AG04450 (cell line): ENCODE measurements at regions not wholly inside any gene's neighbourhood (a gene's known extent, or its start where the extent isn't known, plus 50 kb on each side); places are given as distances from the start of the nearest gene placed in this dataset.

Source experiments
- CTCF ChIA-PET: fragments of 300-600, 350-600 bp; formaldehyde crosslinking; extraction: SDS; loops from one replicate; lab custom pipeline; 2022; ENCODE audit warnings: antibody characterized with exemption, inconsistent platforms; lab: Charles Lee
- POLR2A ChIA-PET: fragments of 350-600 bp; formaldehyde crosslinking; extraction: SDS; loops from one replicate; lab custom pipeline; 2021; ENCODE audit warnings: antibody characterized with exemption, inconsistent platforms; lab: Yijun Ruan, JAX
- DNase-seq: peaks from one replicate; pipeline ENCODE4 v3.0.0-alpha.2; 2011; ENCODE audit warnings: low read depth, low spot score
- H3K27ac ChIP-seq: one replicate; pipeline ENCODE4 v1.5.1; 2012; ENCODE audit warnings: low read depth, low read length, control low read depth
- H3K27me3 ChIP-seq: one replicate; pipeline ENCODE4 v1.6.0; 2012; ENCODE audit warnings: low read length; ENCODE audit not compliant: control insufficient read depth, insufficient read depth
- H3K4me3 ChIP-seq: 2 replicates; pipeline ENCODE4 v1.5.1; 2011; ENCODE audit warnings: mild to moderate bottlenecking, low read depth, low read length, control low read depth
- H3K9me3 ChIP-seq: 2 replicates; pipeline ENCODE4 v1.5.1; 2012; ENCODE audit warnings: low read length; ENCODE audit not compliant: control insufficient read depth, insufficient read depth
- TF ChIP-seq, protein P1 (sequence below): IDR thresholded peaks from 2 replicates; pipeline ENCODE4 v1.5.1; 2011; ENCODE audit warnings: low read depth, low read length, control low read depth, inconsistent platforms

DNA sequence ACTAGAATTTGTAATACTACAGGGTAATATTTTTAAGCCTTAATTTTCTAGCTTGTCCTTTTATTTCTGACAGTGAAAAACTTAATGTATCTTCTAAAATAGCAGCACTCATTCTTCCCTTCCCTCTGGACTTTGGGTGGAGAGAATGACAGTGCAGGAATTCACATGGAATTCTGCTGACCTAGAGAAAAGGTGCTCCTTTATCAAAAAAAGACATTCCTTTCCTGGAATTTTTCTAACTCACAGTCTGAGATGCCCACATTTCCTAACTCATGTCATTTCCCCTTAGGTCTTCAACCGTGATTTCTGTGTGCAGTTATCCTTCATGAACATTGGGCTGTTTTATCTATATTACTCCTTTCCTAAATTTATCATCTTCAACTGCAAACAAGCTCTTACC lies 137.8 kb upstream of the PDGFD start:
- H3K4me3 ChIP-seq = no peak overlapping the region
- DNase-seq = no peak
- ChIA-PET POLR2A (no interaction called here), CTCF (no interaction called here)
- H3K27ac ChIP-seq = no peak overlapping the region
- no peaks in the 10 kb centered on the region for H3K9me3 ChIP-seq
- TF ChIP-seq, protein P1, sequence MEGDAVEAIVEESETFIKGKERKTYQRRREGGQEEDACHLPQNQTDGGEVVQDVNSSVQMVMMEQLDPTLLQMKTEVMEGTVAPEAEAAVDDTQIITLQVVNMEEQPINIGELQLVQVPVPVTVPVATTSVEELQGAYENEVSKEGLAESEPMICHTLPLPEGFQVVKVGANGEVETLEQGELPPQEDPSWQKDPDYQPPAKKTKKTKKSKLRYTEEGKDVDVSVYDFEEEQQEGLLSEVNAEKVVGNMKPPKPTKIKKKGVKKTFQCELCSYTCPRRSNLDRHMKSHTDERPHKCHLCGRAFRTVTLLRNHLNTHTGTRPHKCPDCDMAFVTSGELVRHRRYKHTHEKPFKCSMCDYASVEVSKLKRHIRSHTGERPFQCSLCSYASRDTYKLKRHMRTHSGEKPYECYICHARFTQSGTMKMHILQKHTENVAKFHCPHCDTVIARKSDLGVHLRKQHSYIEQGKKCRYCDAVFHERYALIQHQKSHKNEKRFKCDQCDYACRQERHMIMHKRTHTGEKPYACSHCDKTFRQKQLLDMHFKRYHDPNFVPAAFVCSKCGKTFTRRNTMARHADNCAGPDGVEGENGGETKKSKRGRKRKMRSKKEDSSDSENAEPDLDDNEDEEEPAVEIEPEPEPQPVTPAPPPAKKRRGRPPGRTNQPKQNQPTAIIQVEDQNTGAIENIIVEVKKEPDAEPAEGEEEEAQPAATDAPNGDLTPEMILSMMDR = no peak
- H3K27me3 ChIP-seq = no peaks in the 10 kb centered on the region

DNA sequence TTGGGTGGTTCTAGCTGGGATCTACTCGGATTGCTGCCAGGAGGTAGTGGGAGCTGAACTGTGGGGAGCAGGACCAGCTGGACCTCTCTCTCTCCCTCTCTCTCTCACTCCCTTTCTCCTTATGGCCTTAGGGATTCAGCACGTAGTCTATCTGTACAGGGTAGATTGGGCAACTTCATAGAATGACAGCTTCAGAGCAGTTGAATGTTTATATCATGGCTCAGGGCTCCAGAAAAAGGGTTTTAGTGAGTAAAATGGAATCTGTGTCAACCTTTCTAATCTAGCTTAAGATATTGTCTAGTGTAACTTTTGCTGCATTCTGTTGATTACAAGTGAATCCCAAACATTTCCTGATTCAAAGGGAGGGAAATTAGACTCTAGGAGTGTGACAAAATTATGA lies 127.7 kb upstream of the PDGFD start:
- Histone ChIP-seq H3K4me3 (no peak overlapping the region), H3K9me3 (no peaks in the 10 kb centered on the region), H3K27me3 (no peaks in the 10 kb centered on the region), H3K27ac (no peak overlapping the region)
- ChIA-PET POLR2A (no interaction called here), CTCF (no interaction called here)
- TF ChIP-seq, protein P1 = no peak
- DNase-seq = no peak

DNA sequence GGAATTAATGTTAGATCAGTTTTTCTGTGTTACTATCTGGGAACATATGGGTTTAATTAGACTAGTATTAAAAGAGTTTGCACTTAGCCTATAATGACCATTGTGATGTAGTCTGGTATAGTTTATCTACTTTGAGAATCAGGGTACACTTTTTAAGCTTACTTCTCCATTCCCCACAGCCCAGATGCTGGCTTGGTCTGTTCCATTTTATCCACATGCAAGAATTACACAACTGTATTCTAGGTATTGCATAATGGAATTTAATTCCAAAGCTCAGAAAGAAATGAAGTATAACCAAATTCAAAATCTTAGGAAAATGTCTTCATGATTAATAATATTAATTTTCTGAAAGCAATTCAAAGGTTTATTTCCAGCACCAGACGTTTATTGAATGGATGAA lies 122.2 kb upstream of the PDGFD start:
- TF ChIP-seq, protein P1 = no peak
- no peak overlapping the region for H3K27ac ChIP-seq
- no peak for DNase-seq
- H3K27me3 ChIP-seq = no peaks in the 10 kb centered on the region
- H3K9me3 ChIP-seq = no peaks in the 10 kb centered on the region
- no peak overlapping the region for H3K4me3 ChIP-seq
- ChIA-PET POLR2A (interaction anchor here (0.5 kb wide), 1 partner anchor 581 kb away, joined by 3 read pairs; no protein-coding TSS in a partner anchor), CTCF (interaction anchor here (0.6 kb wide), 1 partner anchor 1242 kb away, joined by 3 read pairs; no protein-coding TSS in a partner anchor)

DNA sequence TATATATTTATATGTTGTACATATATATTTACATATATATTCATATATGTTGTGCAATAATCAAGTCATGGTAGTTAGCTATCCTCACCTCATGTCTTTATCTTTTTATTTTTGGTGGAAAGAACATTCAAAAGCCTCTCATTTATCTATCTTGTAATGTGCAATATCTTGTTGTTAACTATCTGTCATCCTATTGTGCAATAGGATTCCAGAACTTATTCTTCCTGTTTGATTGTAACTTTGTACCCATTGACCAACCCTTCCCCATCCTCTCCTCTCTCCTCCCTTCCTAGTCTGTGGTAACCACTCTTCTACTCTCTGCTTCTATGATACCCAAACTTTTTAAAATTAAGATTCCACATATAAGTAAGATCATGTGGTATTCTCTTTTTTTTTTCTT lies 115.6 kb upstream of the PDGFD start:
- H3K27ac ChIP-seq = no peak overlapping the region
- ChIA-PET POLR2A (no interaction called here), CTCF (no interaction called here)
- DNase-seq = no peak
- H3K9me3 ChIP-seq = no peaks in the 10 kb centered on the region
- TF ChIP-seq, protein P1 = no peak
- no peak overlapping the region for H3K4me3 ChIP-seq
- no peaks in the 10 kb centered on the region for H3K27me3 ChIP-seq

DNA sequence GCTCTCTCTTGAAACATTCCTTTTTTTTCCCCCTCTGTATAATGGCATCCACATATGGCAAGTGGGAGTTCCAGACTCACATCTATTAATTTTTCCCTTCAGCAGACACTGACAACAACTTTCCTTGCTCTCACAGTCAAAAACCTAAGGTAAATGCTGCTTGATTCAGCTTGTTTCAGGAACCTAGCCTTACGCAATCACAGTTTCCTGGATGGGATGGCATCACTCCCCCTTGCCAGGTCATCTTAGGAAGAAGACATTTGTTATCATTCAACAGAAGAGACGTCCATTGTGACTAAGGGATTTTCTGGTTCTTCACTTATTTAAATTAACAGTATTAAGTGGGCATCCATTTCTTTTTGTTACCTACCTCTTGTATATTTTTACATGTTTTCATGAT lies 112.0 kb upstream of the PDGFD start:
- H3K4me3 ChIP-seq = no peak overlapping the region
- H3K27ac ChIP-seq = no peak overlapping the region
- CTCF ChIA-PET = no interaction called here
- POLR2A ChIA-PET = no interaction called here
- no peak for DNase-seq
- no peaks in the 10 kb centered on the region for H3K27me3 ChIP-seq
- H3K9me3 ChIP-seq = peaks cover 3% of the 10 kb centered on the region; the same call in 1 of the 2 replicates
- TF ChIP-seq, protein P1 = no peak
